Fibroblast of mammary gland (primary cell): ENCODE measurements at regions not wholly inside any gene's neighbourhood (a gene's known extent, or its start where the extent isn't known, plus 50 kb on each side); places are given as distances from the start of the nearest gene placed in this dataset.

Experiments used
- DNase-seq: peaks from one replicate; pipeline ENCODE4 v3.0.0-alpha.2; 2010; ENCODE audit warnings: low read depth
- H3K4me3 ChIP-seq: 2 replicates; pipeline ENCODE4 v1.5.1; 2011; ENCODE audit warnings: low read depth, mild to moderate bottlenecking, low read length, moderate library complexity; ENCODE audit not compliant: control insufficient read depth
- CTCF ChIP-seq: conservative IDR thresholded peaks from 2 replicates; pipeline ENCODE4 v1.5.1; 2011; ENCODE audit warnings: low read depth, low read length, inconsistent platforms; ENCODE audit not compliant: control insufficient read depth, insufficient read depth

- H3K4me3 ChIP-seq, result no peak overlapping the region
- no peak for TF ChIP-seq CTCF
- DNase-seq, result no peak
These were observed 160.2 kb downstream of the CYYR1 start for GRCh38 chr21:26412885-26413284.

- DNase-seq, result peak; percentile 36
- no peak for TF ChIP-seq CTCF
- no peak overlapping the region for H3K4me3 ChIP-seq
These were observed 163.4 kb downstream of the CYYR1 start for GRCh38 chr21:26409735-26410134.

DNA sequence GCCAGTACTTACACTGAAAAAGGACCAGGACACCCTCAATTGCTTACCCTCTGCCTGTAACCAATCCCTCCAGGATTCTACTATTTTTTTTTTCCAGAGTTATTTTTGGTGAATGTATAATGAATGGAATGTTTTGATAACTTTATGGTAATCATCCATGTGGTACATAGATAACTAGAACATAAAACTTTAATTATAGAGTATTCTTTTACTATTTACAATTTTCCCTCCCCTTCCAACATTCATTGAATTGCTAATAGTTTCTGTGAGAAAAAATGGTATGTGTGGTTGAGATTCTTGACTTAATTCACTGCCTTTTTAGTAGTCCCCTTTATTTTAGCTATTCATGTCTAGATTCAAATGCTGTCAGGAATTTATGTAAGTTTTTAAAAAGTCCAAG, 164.6 kb downstream of the CYYR1 start:
- no peak overlapping the region for H3K4me3 ChIP-seq
- TF ChIP-seq CTCF, result no peak
- DNase-seq, result no peak

GRCh38 chr21:26406526-26406925, 166.6 kb downstream of the CYYR1 start:
- no peak for TF ChIP-seq CTCF
- no peak overlapping the region for H3K4me3 ChIP-seq
- DNase-seq, result no peak

DNA sequence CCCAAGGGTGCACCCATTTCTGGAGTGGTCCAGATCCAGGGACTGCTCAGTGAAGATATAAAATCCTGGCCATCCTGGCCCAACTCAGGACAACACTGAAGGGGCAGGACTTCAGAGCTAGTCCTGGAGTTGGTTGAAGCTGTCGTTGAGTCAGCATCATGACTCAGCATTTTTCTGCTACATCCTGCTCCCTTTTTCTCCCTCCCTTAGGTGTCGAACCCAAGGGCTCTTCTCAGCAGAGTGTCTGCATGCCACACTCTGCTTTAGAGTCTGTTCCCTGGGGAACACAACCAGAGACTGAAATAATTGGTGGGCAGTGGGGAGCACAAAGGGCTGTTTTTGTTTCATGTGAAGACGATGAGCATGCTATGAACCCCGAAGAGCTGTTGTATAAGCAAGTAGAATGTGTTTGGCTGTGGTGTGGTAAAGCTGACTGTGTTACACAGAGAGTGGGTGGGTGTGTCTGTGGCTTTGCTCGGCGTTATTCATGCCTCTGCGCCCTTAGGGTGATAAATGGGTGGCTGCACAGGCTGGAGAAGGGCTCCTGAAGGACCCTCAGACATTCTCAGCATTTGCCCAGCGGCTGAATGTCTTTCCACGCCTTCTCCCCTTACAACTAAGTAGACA, 167.2 kb downstream of the CYYR1 start:
- DNase-seq, result peak; percentile 85
- H3K4me3 ChIP-seq, result no peak overlapping the region
- no peak for TF ChIP-seq CTCF

GRCh38 chr21:26405071-26405470, 168.0 kb downstream of the CYYR1 start:
- TF ChIP-seq CTCF, result no peak
- no peak for DNase-seq
- H3K4me3 ChIP-seq, result no peak overlapping the region

DNA sequence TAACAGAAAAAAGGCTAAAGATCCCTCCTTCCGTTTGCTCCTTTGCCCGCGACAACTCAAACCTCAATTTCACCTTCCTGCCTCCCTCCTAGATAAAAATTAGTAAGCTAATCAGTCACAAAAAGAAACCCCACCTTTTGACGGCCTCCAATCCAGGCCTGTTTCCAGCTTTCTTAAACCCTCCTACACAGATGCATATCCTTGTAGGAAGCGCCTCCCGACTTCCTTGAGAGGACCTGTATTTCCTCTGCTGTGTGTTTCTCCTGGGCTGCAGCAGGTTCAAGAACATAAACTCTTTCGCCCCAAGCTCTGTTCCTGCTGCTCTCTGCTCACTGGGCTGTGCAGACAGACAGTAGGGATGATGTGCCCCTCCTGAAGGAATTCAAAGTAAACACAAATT, 168.8 kb downstream of the CYYR1 start:
- TF ChIP-seq CTCF, result no peak

More for the DNA sequence above, 168.8 kb downstream of the CYYR1 start:
- no peak for DNase-seq
- no peak overlapping the region for H3K4me3 ChIP-seq
